ENCODE measurements at regions not wholly inside any gene's neighbourhood (a gene's known extent, or its start where the extent isn't known, plus 50 kb on each side); places are given as distances from the start of the nearest gene placed in this dataset.

GRCh38 chr5:117686926-117687325, 1112.3 kb upstream of the SEMA6A start:
- Histone ChIP-seq H3K27ac (ENCODE audit: low read depth, low read length) (no peak overlapping the region), H2AK5ac (ENCODE audit: low read length) (no peak overlapping the region), H3K79me1 (ENCODE audit: low read length) (no peaks in the 10 kb centered on the region), H2BK5ac (ENCODE audit: low read length) (no peak overlapping the region), H3K18ac (ENCODE audit: low read length) (no peak overlapping the region), H3K27me3 (ENCODE audit: insufficient read depth, low read length, poor library complexity) (no peaks in the 10 kb centered on the region), H3K23ac (ENCODE audit: low read length) (no peak overlapping the region), H3K4me2 (ENCODE audit: low read length) (no peak overlapping the region), H2BK120ac (ENCODE audit: low read depth, low read length) (no peak overlapping the region), H2BK15ac (replicated peaks; ENCODE audit: low read depth) (no peak overlapping the region), H4K5ac (ENCODE audit: low read length) (no peak overlapping the region), H3K56ac (ENCODE audit: low read length) (no peak overlapping the region), H4K8ac (ENCODE audit: low read depth, low read length) (no peak overlapping the region), H3K9ac (ENCODE audit: low read length) (no peak overlapping the region), H3K4me3 (ENCODE audit: low read length) (no peak overlapping the region), H3K36me3 (ENCODE audit: control insufficient read depth, insufficient read depth, low read length) (no peaks in the 10 kb centered on the region), H3K4ac (ENCODE audit: low read depth, low read length) (no peak overlapping the region), H3K79me2 (ENCODE audit: control insufficient read depth, insufficient read depth, low read length) (no peaks in the 10 kb centered on the region), H3K4me1 (ENCODE audit: control insufficient read depth, low read depth, low read length) (no peaks in the 10 kb centered on the region)
- DNase-seq, result no peak
- no CpG with 5 or more reads among the region's 3 CpGs for WGBS (ENCODE audit: extremely low coverage, insufficient coverage, low lambda C conversion rate)

GRCh38 chr5:117682416-117682815, 1107.8 kb upstream of the SEMA6A start:
- no peak overlapping the region for H3K56ac ChIP-seq (ENCODE audit: low read length)
- H2BK5ac ChIP-seq (ENCODE audit: low read length), result no peak overlapping the region
- DNase-seq, result no peak
- no peaks in the 10 kb centered on the region for H3K36me3 ChIP-seq (ENCODE audit: control insufficient read depth, insufficient read depth, low read length)
- no peak overlapping the region for H3K4me3 ChIP-seq (ENCODE audit: low read length)
- no peak overlapping the region for H4K8ac ChIP-seq (ENCODE audit: low read depth, low read length)
- H3K27ac ChIP-seq (ENCODE audit: low read depth, low read length), result no peak overlapping the region
- H3K18ac ChIP-seq (ENCODE audit: low read length), result no peak overlapping the region
- no peaks in the 10 kb centered on the region for H3K79me2 ChIP-seq (ENCODE audit: control insufficient read depth, insufficient read depth, low read length)
- no peak overlapping the region for H3K4me2 ChIP-seq (ENCODE audit: low read length)
- no CpG with 5 or more reads among the region's 2 CpGs for WGBS (ENCODE audit: extremely low coverage, insufficient coverage, low lambda C conversion rate)
- no peak overlapping the region for H3K4ac ChIP-seq (ENCODE audit: low read depth, low read length)
- no peak overlapping the region for H3K23ac ChIP-seq (ENCODE audit: low read length)
- no peak overlapping the region for H3K9ac ChIP-seq (ENCODE audit: low read length)
- H2BK15ac ChIP-seq (replicated peaks; ENCODE audit: low read depth), result no peak overlapping the region
- no peaks in the 10 kb centered on the region for H3K79me1 ChIP-seq (ENCODE audit: low read length)
- no peaks in the 10 kb centered on the region for H3K27me3 ChIP-seq (ENCODE audit: insufficient read depth, low read length, poor library complexity)
- H2BK120ac ChIP-seq (ENCODE audit: low read depth, low read length), result no peak overlapping the region
- no peak overlapping the region for H2AK5ac ChIP-seq (ENCODE audit: low read length)
- H3K4me1 ChIP-seq (ENCODE audit: control insufficient read depth, low read depth, low read length), result no peaks in the 10 kb centered on the region
- no peak overlapping the region for H4K5ac ChIP-seq (ENCODE audit: low read length)

GRCh38 chr5:117681431-117682254, 1107.0 kb upstream of the SEMA6A start:
- Histone ChIP-seq H3K23ac (ENCODE audit: low read length) (no peak overlapping the region), H3K79me2 (ENCODE audit: control insufficient read depth, insufficient read depth, low read length) (no peaks in the 10 kb centered on the region), H3K27me3 (ENCODE audit: insufficient read depth, low read length, poor library complexity) (no peaks in the 10 kb centered on the region), H3K56ac (ENCODE audit: low read length) (no peak overlapping the region), H2BK5ac (ENCODE audit: low read length) (no peak overlapping the region), H3K79me1 (ENCODE audit: low read length) (no peaks in the 10 kb centered on the region), H3K4ac (ENCODE audit: low read depth, low read length) (no peak overlapping the region), H3K36me3 (ENCODE audit: control insufficient read depth, insufficient read depth, low read length) (no peaks in the 10 kb centered on the region), H2BK15ac (replicated peaks; ENCODE audit: low read depth) (no peak overlapping the region), H3K4me3 (ENCODE audit: low read length) (no peak overlapping the region), H3K27ac (ENCODE audit: low read depth, low read length) (no peak overlapping the region), H2BK120ac (ENCODE audit: low read depth, low read length) (no peak overlapping the region), H4K5ac (ENCODE audit: low read length) (no peak overlapping the region), H2AK5ac (ENCODE audit: low read length) (no peak overlapping the region), H3K4me1 (ENCODE audit: control insufficient read depth, low read depth, low read length) (no peaks in the 10 kb centered on the region), H3K9ac (ENCODE audit: low read length) (no peak overlapping the region), H3K18ac (ENCODE audit: low read length) (no peak overlapping the region), H4K8ac (ENCODE audit: low read depth, low read length) (no peak overlapping the region), H3K4me2 (ENCODE audit: low read length) (no peak overlapping the region)
- WGBS (ENCODE audit: extremely low coverage, insufficient coverage, low lambda C conversion rate), result no CpG with 5 or more reads among the region's 6 CpGs
- DNase-seq, result no peak

GRCh38 chr5:117680426-117680825, 1105.8 kb upstream of the SEMA6A start:
- no peak overlapping the region for H3K4me2 ChIP-seq (ENCODE audit: low read length)
- H2BK120ac ChIP-seq (ENCODE audit: low read depth, low read length), result no peak overlapping the region
- H2BK5ac ChIP-seq (ENCODE audit: low read length), result no peak overlapping the region
- no peak overlapping the region for H3K27ac ChIP-seq (ENCODE audit: low read depth, low read length)
- no peak overlapping the region for H3K56ac ChIP-seq (ENCODE audit: low read length)
- no peak overlapping the region for H3K4me3 ChIP-seq (ENCODE audit: low read length)
- no peak overlapping the region for H4K5ac ChIP-seq (ENCODE audit: low read length)
- H3K79me2 ChIP-seq (ENCODE audit: control insufficient read depth, insufficient read depth, low read length), result no peaks in the 10 kb centered on the region
- no peaks in the 10 kb centered on the region for H3K4me1 ChIP-seq (ENCODE audit: control insufficient read depth, low read depth, low read length)
- no peak for DNase-seq
- no peak overlapping the region for H3K23ac ChIP-seq (ENCODE audit: low read length)
- whole genome bisulfite sequencing (ENCODE audit: extremely low coverage, insufficient coverage, low lambda C conversion rate), result no CpG with 5 or more reads among the region's 1 CpG
- no peak overlapping the region for H3K18ac ChIP-seq (ENCODE audit: low read length)
- no peaks in the 10 kb centered on the region for H3K79me1 ChIP-seq (ENCODE audit: low read length)
- H2BK15ac ChIP-seq (replicated peaks; ENCODE audit: low read depth), result no peak overlapping the region
- no peaks in the 10 kb centered on the region for H3K27me3 ChIP-seq (ENCODE audit: insufficient read depth, low read length, poor library complexity)
- H4K8ac ChIP-seq (ENCODE audit: low read depth, low read length), result no peak overlapping the region
- H2AK5ac ChIP-seq (ENCODE audit: low read length), result no peak overlapping the region
- no peak overlapping the region for H3K9ac ChIP-seq (ENCODE audit: low read length)
- H3K36me3 ChIP-seq (ENCODE audit: control insufficient read depth, insufficient read depth, low read length), result no peaks in the 10 kb centered on the region
- no peak overlapping the region for H3K4ac ChIP-seq (ENCODE audit: low read depth, low read length)

- Histone ChIP-seq H3K79me2 (ENCODE audit: control insufficient read depth, insufficient read depth, low read length) (no peaks in the 10 kb centered on the region), H2BK5ac (ENCODE audit: low read length) (no peak overlapping the region), H2BK120ac (ENCODE audit: low read depth, low read length) (no peak overlapping the region), H3K18ac (ENCODE audit: low read length) (no peak overlapping the region), H3K4ac (ENCODE audit: low read depth, low read length) (no peak overlapping the region), H3K9ac (ENCODE audit: low read length) (no peak overlapping the region), H4K8ac (ENCODE audit: low read depth, low read length) (no peak overlapping the region), H2BK15ac (replicated peaks; ENCODE audit: low read depth) (no peak overlapping the region), H3K4me2 (ENCODE audit: low read length) (no peak overlapping the region), H2AK5ac (ENCODE audit: low read length) (no peak overlapping the region), H3K79me1 (ENCODE audit: low read length) (no peaks in the 10 kb centered on the region), H3K56ac (ENCODE audit: low read length) (no peak overlapping the region), H3K36me3 (ENCODE audit: control insufficient read depth, insufficient read depth, low read length) (no peaks in the 10 kb centered on the region), H3K27ac (ENCODE audit: low read depth, low read length) (no peak overlapping the region), H3K4me3 (ENCODE audit: low read length) (no peak overlapping the region), H4K5ac (ENCODE audit: low read length) (no peak overlapping the region), H3K27me3 (ENCODE audit: insufficient read depth, low read length, poor library complexity) (no peaks in the 10 kb centered on the region), H3K4me1 (ENCODE audit: control insufficient read depth, low read depth, low read length) (no peaks in the 10 kb centered on the region), H3K23ac (ENCODE audit: low read length) (no peak overlapping the region)
- WGBS (ENCODE audit: extremely low coverage, insufficient coverage, low lambda C conversion rate), result no CpG with 5 or more reads among the region's 4 CpGs
- no peak for DNase-seq
Observed at GRCh38 chr5:117679046-117679445, 1104.4 kb upstream of the SEMA6A start.

- DNase-seq, result no peak
- Histone ChIP-seq H3K79me1 (ENCODE audit: low read length) (no peaks in the 10 kb centered on the region), H2BK5ac (ENCODE audit: low read length) (no peak overlapping the region), H3K4ac (ENCODE audit: low read depth, low read length) (no peak overlapping the region), H3K27me3 (ENCODE audit: insufficient read depth, low read length, poor library complexity) (no peaks in the 10 kb centered on the region), H3K27ac (ENCODE audit: low read depth, low read length) (no peak overlapping the region), H4K8ac (ENCODE audit: low read depth, low read length) (no peak overlapping the region), H3K23ac (ENCODE audit: low read length) (no peak overlapping the region), H3K18ac (ENCODE audit: low read length) (no peak overlapping the region), H3K36me3 (ENCODE audit: control insufficient read depth, insufficient read depth, low read length) (no peaks in the 10 kb centered on the region), H3K4me2 (ENCODE audit: low read length) (no peak overlapping the region), H3K4me1 (ENCODE audit: control insufficient read depth, low read depth, low read length) (no peaks in the 10 kb centered on the region), H2BK15ac (replicated peaks; ENCODE audit: low read depth) (no peak overlapping the region), H3K56ac (ENCODE audit: low read length) (no peak overlapping the region), H3K4me3 (ENCODE audit: low read length) (no peak overlapping the region), H2BK120ac (ENCODE audit: low read depth, low read length) (no peak overlapping the region), H4K5ac (ENCODE audit: low read length) (no peak overlapping the region), H3K9ac (ENCODE audit: low read length) (no peak overlapping the region), H3K79me2 (ENCODE audit: control insufficient read depth, insufficient read depth, low read length) (no peaks in the 10 kb centered on the region), H2AK5ac (ENCODE audit: low read length) (no peak overlapping the region)
- WGBS (ENCODE audit: extremely low coverage, insufficient coverage, low lambda C conversion rate), result no CpG with 5 or more reads among the region's 4 CpGs
Observed at GRCh38 chr5:117675646-117676045, 1101.0 kb upstream of the SEMA6A start.
